GM12878 (cell line): ENCODE measurements at regions not wholly inside any gene's neighbourhood (a gene's known extent, or its start where the extent isn't known, plus 50 kb on each side); places are given as distances from the start of the nearest gene placed in this dataset.

Experiments used
- ATAC-seq: fragments of 200-7000 bp; cut with Tn5 transposase; 3 replicates; pipeline ENCODE4 v1.9.1; 2020; ENCODE audit warnings: mild to moderate bottlenecking, moderate library complexity
- BruUV-seq: library from RNA; stranded (reverse); fragments of 400-500 nt; replicated peaks from 2 replicates; lab custom pipeline; 2021; lab: Mats Ljungman, UMichigan
- CTCF ChIA-PET: fragments of 300-600 bp; sonication (Branson Sonifier 250); formaldehyde crosslinking; extraction: SDS; loops from one replicate; lab custom pipeline; 2021; ENCODE audit warnings: inconsistent platforms; lab: Yijun Ruan, JAX
- POLR2A ChIA-PET: fragments of 350-600 bp; formaldehyde crosslinking; extraction: SDS; loops from one replicate; lab custom pipeline; 2021; ENCODE audit warnings: inconsistent platforms; lab: Charles Lee
- RAD21 ChIA-PET: fragments of 300-600 bp; sonication (Branson Sonifier 250); formaldehyde crosslinking; loops from one replicate; lab custom pipeline; 2023; ENCODE audit warnings: antibody characterized with exemption; ENCODE audit not compliant: unreplicated experiment; lab: Charles Lee
- SMC1A ChIA-PET: fragments of 300-600 bp; sonication (Branson Sonifier 250); formaldehyde crosslinking; loops from one replicate; lab custom pipeline; 2023; ENCODE audit not compliant: unreplicated experiment, uncharacterized antibody; lab: Charles Lee
- DNase-seq: peaks from one replicate; pipeline ENCODE4 v3.0.0-alpha.2; 2011; ENCODE audit warnings: low read depth, low spot score
- FAIRE-seq: peaks from 3 replicates; lab custom pipeline; 2011; peaks lifted over from hg19 to GRCh38; lab: Jason Lieb, UNC
- H2AFZ ChIP-seq: 2 replicates; pipeline ENCODE4 v1.6.0; 2011; ENCODE audit warnings: low read depth, low read length, control low read depth; ENCODE audit not compliant: control insufficient read depth
- H3K27ac ChIP-seq: 2 replicates; pipeline ENCODE4 v1.5.1; 2011; ENCODE audit warnings: control low read depth; ENCODE audit not compliant: control insufficient read depth, insufficient read depth
- H3K27me3 ChIP-seq, 2 experiments: replicated peaks in 1 of 2; 2 replicates each; pipeline versions ENCODE4 v1.6.0 to v1.6.1; 2011; ENCODE audit warnings: low read length in 1 of 2; ENCODE audit not compliant: control insufficient read depth in 2 of 2, insufficient read depth in 2 of 2
- H3K36me3 ChIP-seq, 2 experiments: 2 replicates each; pipeline ENCODE4 v1.5.1; 2011; ENCODE audit warnings: low read length in 1 of 2; ENCODE audit not compliant: control insufficient read depth in 2 of 2, insufficient read depth in 2 of 2
- H3K4me1 ChIP-seq: 2 replicates; pipeline ENCODE4 v1.6.1; 2011; ENCODE audit warnings: mild to moderate bottlenecking, low read length, moderate library complexity, mixed read lengths; ENCODE audit not compliant: control insufficient read depth, insufficient read depth
- H3K4me2 ChIP-seq: 2 replicates; pipeline ENCODE4 v1.6.0; 2011; ENCODE audit warnings: control low read depth; ENCODE audit not compliant: control insufficient read depth, insufficient read depth
- H3K4me3 ChIP-seq: fragments of 200-600 bp; sonication (generic); 2 replicates; pipeline ENCODE4 v1.5.1; 2016
- H3K79me2 ChIP-seq: 2 replicates; pipeline ENCODE4 v1.6.0; 2011; ENCODE audit warnings: low read length; ENCODE audit not compliant: control insufficient read depth, insufficient read depth
- H3K9ac ChIP-seq: 2 replicates; pipeline ENCODE4 v1.8.0; 2011; ENCODE audit warnings: low read length, control low read depth, mixed read lengths; ENCODE audit not compliant: control insufficient read depth, insufficient read depth
- H3K9me3 ChIP-seq: replicated peaks from 3 replicates; pipeline ENCODE4 v1.5.1; 2011; ENCODE audit warnings: mild to moderate bottlenecking, low read length; ENCODE audit not compliant: control insufficient read depth, insufficient read depth
- H4K20me1 ChIP-seq: 2 replicates; pipeline ENCODE4 v1.6.0; 2011; ENCODE audit not compliant: control insufficient read depth, insufficient read depth
- ATF7 ChIP-seq: fragments of 450-650 bp; IDR thresholded peaks from 2 replicates; pipeline ENCODE4 v1.6.1; 2016; ENCODE audit warnings: low read depth, mild to moderate bottlenecking
- BCL11A ChIP-seq: IDR thresholded peaks from 2 replicates; pipeline ENCODE4 v1.6.1; 2011; ENCODE audit warnings: low read depth, low read length
- CBX3 ChIP-seq: fragments of 200-600 bp; sonication (generic); IDR thresholded peaks from 2 replicates; pipeline ENCODE4 v1.6.1; 2016; ENCODE audit warnings: low read depth, borderline replicate concordance
- EGR1 ChIP-seq, 2 experiments: IDR thresholded peaks; 1 replicate in 1 of 2; 2 replicates in 1 of 2; pipeline ENCODE4 v1.6.1; 2011 to 2012; ENCODE audit warnings: low read depth in 2 of 2, low read length in 2 of 2, borderline replicate concordance in 1 of 2, mild to moderate bottlenecking in 1 of 2, moderate library complexity in 1 of 2
- FOS ChIP-seq: IDR thresholded peaks from 3 replicates; pipeline ENCODE4 v1.6.1; 2011; ENCODE audit warnings: borderline replicate concordance; ENCODE audit not compliant: insufficient read length; ENCODE audit errors: extremely low read depth
- IRF5 ChIP-seq: fragments of 450-650 bp; IDR thresholded peaks from 2 replicates; pipeline ENCODE4 v1.6.1; 2017; ENCODE audit warnings: borderline replicate concordance
- JUNB ChIP-seq: IDR thresholded peaks from 2 replicates; pipeline ENCODE4 v1.6.1; 2016; ENCODE audit warnings: antibody characterized with exemption, mild to moderate bottlenecking
- MTA2 ChIP-seq: fragments of 450-650 bp; IDR thresholded peaks from 2 replicates; pipeline ENCODE4 v1.6.1; 2016; ENCODE audit warnings: low read depth, mild to moderate bottlenecking, moderate library complexity
- NR2F1 ChIP-seq: fragments of 450-650 bp; conservative IDR thresholded peaks from 2 replicates; pipeline ENCODE4 v1.6.1; 2017; ENCODE audit warnings: mild to moderate bottlenecking
- TCF7 ChIP-seq: IDR thresholded peaks from 2 replicates; pipeline ENCODE4 v1.6.1; 2014; ENCODE audit warnings: antibody characterized with exemption, borderline replicate concordance
- ZBTB4 ChIP-seq: fragments of 450-650 bp; formaldehyde crosslinking; IDR thresholded peaks from 2 replicates; pipeline ENCODE4 v1.4.0; 2022; ENCODE audit warnings: mild to moderate bottlenecking, moderate library complexity
- WGBS: methylation state at CpG from one replicate; pipeline ENCODE4 v1.1.6; 2016; ENCODE audit warnings: low lambda C conversion rate; ENCODE audit not compliant: insufficient replicate concordance, insufficient coverage; ENCODE audit errors: missing lambda C conversion rate; 5-methylcytosine and 5-hydroxymethylcytosine counted together
- in situ Hi-C: fragments of 300-500 bp; cut with MboI; formaldehyde crosslinking; loops from 9 replicates; pipeline ENCODE4 v1.14.3; 2018; ENCODE audit warnings: mixed read lengths
- intact Hi-C: fragments of 100-400 bp; cut with micrococcal nuclease; formaldehyde crosslinking; loops from one replicate; pipeline ENCODE4 v1.14.2; 2022; ENCODE audit not compliant: unreplicated experiment

GRCh38 chr7:19916046-19916445, 142.6 kb upstream of the TMEM196 start:
- Histone ChIP-seq H2AFZ (no peak overlapping the region), H3K36me3 (no peaks in the 10 kb centered on the region), H3K79me2 (no peaks in the 10 kb centered on the region), H3K27ac (no peak overlapping the region), H3K9ac (no peak overlapping the region), H3K4me1 (no peaks in the 10 kb centered on the region), H3K9me3 (no peaks in the 10 kb centered on the region), H4K20me1 (no peaks in the 10 kb centered on the region), H3K27me3 (no peaks in the 10 kb centered on the region), H3K4me2 (no peak overlapping the region), H3K4me3 (no peak overlapping the region)
- 96% methylated on average over 1 of the region's 1 CpG for WGBS
- BruUV-seq: no TSS peak
- DNase-seq (no peak), ATAC-seq (peak; percentile 63), FAIRE-seq (no peak)
- ChIA-PET POLR2A (no interaction called here), SMC1A (interaction anchor here (0.6 to 1.4 kb wide), 3 partner anchors 12 to 407 kb away, joined by 3 to 4 read pairs (median 3); no protein-coding TSS in a partner anchor), RAD21 (no interaction called here), CTCF (no interaction called here)
- in situ Hi-C loops (no loop called here), intact Hi-C loops (no loop called here)
- no peak for TF ChIP-seq CBX3
- TF ChIP-seq FOS: no peak
- TF ChIP-seq JUNB: peak; percentile 24; the same call in 1 of the 2 replicates
- TF ChIP-seq ATF7: no peak
- TF ChIP-seq MTA2: peak; percentile 58
- no peak for TF ChIP-seq ZBTB4 (CRISPR knock-in tag)
- peak; percentile 55; the same call in 1 of the 2 replicates for TF ChIP-seq BCL11A
- no peak for TF ChIP-seq TCF7
- peak; percentile 60; the same call in 1 of the 2 replicates for TF ChIP-seq NR2F1
- no peak for TF ChIP-seq IRF5
- no peak for TF ChIP-seq EGR1 (IDR thresholded peaks at IDR 0.05; ENCODE audit: borderline replicate concordance in 1 of 2, low read depth in 2 of 2, low read length in 2 of 2)
